Stimulated activated naive CD8-positive, alpha-beta T cell treated with anti-CD3 and anti-CD28 coated beads, Interleukin-15, Interleukin-2, amounts not matched to agents 100 U/mL and 50 U/mL, for 24 hours (primary cell): ENCODE measurements at regions not wholly inside any gene's neighbourhood (a gene's known extent, or its start where the extent isn't known, plus 50 kb on each side); places are given as distances from the start of the nearest gene placed in this dataset.

Experiments used
- ATAC-seq: fragments of 150-1000 bp; cut with Tn5 transposase; one replicate; pipeline ENCODE4 v1.10.0; 2021
- DNase-seq: peaks from one replicate; pipeline ENCODE4 v3.0.0; 2021

- DNase-seq (no peak), ATAC-seq (no peak)
Measured at GRCh38 chr19:28290963-28291657, 921.8 kb downstream of the UQCRFS1 start.

DNA sequence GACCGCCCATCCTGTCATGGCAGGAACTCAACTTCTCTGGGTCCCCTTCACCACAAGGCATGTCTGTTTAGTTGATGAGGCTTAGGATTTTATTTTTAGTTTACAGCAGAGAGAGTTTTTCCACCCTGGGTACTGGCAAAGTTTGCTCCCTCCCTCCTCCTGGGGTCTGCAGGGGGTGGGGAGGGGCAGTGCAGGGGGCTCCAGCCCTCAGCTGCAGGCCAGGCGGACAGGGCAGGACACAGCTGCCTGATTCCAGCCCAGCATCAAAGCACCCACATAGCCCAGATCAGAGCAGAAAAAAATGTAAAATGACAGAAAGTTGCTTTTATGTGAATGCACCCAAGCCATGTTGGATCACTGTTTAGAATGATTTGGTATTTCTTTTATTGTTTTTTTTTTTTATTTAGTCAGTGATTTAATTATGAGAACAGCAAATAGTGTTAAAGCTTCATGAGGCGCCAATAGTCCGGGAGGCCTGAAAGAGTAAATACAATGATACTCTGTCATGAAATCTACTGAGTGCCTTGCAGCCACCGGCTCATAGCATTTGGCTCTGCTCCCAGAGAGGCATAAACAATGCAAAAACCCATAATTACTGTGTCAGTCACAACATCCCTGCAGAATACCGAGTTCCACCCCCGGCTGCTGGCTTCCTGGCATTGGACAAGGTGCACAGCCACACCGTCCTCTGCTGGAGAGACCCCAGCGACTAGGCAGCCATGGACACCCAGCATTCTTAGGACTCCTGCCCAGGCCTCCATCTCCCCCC, 923.5 kb downstream of the UQCRFS1 start:
- DNase-seq: no peak
- ATAC-seq: no peak

GRCh38 chr19:28288572-28289264, 924.2 kb downstream of the UQCRFS1 start:
- no peak for ATAC-seq

GRCh38 chr19:28285917-28286316, 927.0 kb downstream of the UQCRFS1 start:
- DNase-seq (no peak), ATAC-seq (no peak)

More at GRCh38 chr19:28288572-28289264, 924.2 kb downstream of the UQCRFS1 start:
- DNase-seq: no peak

DNA sequence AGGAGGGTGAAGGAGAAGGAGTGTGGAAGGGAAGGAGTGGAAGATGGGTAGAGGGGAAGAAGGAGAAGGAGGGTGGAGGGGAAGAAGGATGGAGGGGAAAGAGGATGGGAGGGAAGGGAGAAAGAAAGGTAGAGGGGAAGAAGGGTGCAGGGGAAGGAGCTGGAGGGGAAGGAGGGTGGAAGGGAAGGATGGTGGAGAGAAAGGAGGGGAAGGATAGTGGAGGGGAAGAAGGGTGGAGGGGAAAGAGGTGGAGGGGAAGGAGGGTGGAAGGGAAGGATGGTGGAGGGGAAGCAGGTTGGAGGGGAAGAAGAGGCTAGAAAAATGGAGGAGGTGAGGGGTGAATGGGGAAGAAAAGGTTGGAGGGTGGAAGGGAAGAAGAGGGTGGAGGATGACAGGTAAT, 927.9 kb downstream of the UQCRFS1 start:
- ATAC-seq: no peak
- no peak for DNase-seq

DNA sequence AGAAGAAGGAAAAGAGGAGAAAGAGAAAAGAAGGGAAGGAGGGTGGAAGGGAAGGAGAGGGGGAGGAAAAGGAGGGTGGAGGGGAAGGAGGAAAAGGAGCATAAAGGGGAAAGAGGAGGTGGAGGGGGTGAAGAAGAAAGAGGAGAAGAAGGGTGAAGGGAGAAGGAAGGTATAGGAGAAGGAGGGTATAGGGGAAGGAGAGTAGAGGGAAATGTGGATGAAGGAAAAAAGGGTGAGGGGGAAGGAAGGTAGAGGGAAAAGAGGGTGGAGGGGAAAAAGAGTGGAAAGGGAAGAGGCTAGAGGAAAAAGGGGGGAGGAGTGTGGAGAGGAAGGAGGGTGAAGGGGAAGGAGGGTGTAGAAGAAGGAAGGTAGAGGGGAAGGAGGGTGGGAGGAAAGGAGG, 928.6 kb downstream of the UQCRFS1 start:
- DNase-seq (no peak), ATAC-seq (no peak)

GRCh38 chr19:28283592-28283991, 929.4 kb downstream of the UQCRFS1 start:
- ATAC-seq: no peak
- DNase-seq: no peak

DNA sequence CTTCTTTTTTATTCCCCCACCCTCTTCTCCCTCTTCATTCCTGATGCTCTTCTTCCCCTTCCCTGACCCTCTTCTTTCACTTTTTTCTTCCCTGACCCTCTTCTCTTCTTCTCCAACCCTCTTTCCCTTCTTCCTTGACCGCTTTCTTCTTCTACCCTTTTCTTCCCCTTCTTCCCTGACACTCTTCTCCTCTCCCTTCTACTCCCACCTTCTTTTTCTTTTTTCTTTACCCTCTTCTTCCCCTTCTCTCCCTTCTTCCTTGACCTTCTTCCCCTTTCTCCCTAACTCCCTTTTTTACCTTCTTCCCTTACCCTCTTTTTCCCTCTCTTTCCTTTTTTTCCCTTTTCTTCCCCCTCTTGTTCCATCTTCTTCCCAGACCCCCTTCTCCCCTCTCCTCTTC, 931.3 kb downstream of the UQCRFS1 start:
- DNase-seq (no peak), ATAC-seq (no peak)

GRCh38 chr19:28264556-28264955, 948.4 kb downstream of the UQCRFS1 start:
- ATAC-seq: no peak
- no peak for DNase-seq

- DNase-seq: no peak
Measured at GRCh38 chr19:28258829-28259228, 954.1 kb downstream of the UQCRFS1 start.

GRCh38 chr19:28257396-28257795, 955.6 kb downstream of the UQCRFS1 start:
- DNase-seq (no peak), ATAC-seq (no peak)

More at GRCh38 chr19:28258829-28259228, 954.1 kb downstream of the UQCRFS1 start:
- no peak for ATAC-seq

- ATAC-seq (no peak), DNase-seq (no peak)
Measured at GRCh38 chr19:28247243-28247642, 965.7 kb downstream of the UQCRFS1 start.

DNA sequence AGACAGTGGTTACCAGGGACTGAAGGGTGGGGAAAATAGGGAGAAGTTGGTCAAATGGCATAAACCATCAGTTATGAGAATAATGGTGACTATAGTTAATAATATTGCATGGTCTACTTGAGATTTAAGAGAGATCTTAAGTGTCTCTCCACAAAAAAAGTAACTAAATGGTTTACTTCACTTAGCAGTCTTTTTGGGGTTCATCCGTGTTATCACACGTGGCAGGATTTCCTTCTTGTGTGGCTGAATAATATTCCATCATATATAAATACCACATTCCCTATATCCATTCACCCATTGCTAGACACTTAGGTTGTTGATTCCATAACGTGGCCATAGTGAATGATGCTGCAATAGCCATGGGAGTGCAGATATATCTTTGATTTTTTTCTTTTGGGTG, 967.0 kb downstream of the UQCRFS1 start:
- ATAC-seq (no peak), DNase-seq (no peak)

DNA sequence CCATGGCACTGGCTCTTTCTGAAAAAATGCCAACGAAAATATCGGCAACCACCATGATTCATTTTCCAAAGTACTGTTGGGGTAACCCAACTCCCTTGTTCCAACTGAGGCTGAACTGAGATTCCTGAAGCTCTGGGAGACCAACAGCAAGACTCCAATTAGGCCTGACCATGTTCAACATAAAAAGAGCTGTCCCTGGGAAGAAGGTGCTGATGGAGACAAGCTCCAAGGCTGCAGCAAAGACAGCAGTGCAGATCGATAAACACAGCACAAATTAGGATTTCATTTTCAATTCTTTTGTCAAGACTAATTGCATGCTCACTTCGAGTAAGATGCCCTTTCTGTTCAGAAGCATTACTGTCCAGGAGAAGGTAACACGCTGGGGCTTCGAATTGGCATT, 968.0 kb downstream of the UQCRFS1 start:
- no peak for DNase-seq

DNA sequence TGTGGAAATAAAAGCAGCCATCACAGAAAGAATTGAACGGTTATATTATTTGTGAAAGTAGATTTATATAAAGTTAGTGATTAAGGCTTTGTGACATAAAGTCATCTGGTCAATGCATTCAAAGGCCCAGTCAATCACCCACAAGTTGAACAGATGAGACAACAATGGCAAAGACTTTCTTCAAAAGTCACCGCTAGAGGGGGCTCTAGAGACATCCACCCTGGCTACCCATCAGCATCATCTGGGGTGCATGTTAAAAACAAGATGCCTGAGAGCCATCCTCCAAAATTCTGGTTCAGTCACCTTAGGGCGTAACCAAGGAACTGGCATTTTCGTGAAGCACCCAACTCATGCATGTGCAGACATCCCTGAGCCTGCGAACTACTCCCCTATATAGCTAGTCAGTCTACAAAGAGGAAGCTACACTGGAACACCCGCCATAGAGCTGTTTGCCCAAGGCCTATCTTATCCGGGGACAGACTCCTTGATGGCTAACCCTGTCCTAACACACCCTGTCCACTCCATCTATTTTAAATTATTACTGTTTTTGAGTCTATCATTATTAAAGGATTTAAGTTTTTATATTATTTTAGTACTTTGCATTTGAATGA, 970.5 kb downstream of the UQCRFS1 start:
- no peak for ATAC-seq
- DNase-seq: peak; percentile 23

More for the DNA sequence above, 968.0 kb downstream of the UQCRFS1 start:
- no peak for ATAC-seq

GRCh38 chr19:28239270-28239669, 973.7 kb downstream of the UQCRFS1 start:
- DNase-seq (no peak), ATAC-seq (no peak)

DNA sequence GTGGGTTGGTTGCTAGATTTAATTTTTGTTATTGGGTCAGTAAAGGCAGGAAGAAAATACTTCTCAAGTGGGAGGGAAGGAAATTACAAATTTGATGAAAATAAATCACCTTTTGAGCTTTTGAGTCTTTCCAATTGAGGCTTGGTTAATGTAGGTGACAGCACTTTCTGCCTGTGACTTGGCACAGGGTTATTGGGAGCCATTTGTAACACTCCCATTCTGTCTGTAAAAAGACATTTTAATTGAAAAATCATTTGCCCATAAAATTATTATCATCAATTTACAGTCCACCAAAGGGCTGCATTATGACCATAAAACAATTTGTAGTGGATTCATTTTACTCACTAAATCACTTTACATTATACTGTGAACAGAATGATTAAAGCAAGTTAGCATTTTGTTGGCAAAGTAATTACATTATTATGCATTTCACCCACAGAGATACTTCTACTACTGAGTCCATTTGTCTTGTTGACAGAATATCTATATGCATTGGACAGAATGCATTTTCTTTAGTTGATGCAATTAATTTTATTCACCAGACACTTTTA, 974.6 kb downstream of the UQCRFS1 start:
- DNase-seq (no peak), ATAC-seq (no peak)

DNA sequence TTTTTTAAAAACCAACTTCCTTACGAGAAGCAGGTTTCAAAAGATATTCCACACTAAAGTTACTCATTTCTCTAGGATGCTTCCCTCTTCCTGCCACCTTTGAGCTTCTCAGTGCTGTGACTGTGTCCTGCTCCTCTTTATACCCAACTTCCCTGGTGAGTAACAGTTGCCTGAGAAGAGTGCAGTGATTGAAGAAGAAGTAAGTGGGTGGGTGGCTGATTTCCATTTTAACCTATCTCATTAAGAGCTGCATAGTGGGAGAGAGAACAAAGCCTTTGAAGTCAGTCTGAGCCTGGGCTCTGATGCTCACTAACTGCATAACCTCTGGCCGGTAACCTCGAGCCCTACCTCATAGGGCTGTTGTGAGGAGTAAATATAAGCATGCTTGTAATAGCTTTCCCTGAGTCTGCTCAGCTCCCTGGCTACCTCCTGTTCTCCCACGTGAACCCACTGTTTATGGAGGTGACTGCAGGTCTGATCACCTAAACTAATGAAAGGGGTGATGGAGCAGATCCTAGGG, 977.3 kb downstream of the UQCRFS1 start:
- ATAC-seq (no peak), DNase-seq (no peak)

DNA sequence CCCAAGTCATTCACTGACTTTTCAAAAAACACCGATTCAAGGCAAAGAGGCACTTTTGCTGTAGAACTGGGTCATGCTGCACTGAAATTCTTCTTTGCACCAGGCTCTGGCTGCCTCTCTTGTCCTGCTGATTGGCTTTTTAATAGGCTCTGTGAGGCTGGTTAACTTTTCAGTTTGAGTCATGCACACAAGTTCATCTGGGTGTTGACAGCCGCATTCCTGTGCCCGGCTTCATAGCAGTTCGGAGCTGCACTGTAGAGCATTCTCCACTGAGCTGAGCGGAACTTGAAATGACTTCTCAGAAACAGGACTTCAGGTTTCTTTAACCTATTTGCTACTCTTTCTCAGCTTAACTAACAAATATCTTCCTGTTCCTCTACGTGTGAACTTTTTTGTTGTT, 978.3 kb downstream of the UQCRFS1 start:
- no peak for DNase-seq

DNA sequence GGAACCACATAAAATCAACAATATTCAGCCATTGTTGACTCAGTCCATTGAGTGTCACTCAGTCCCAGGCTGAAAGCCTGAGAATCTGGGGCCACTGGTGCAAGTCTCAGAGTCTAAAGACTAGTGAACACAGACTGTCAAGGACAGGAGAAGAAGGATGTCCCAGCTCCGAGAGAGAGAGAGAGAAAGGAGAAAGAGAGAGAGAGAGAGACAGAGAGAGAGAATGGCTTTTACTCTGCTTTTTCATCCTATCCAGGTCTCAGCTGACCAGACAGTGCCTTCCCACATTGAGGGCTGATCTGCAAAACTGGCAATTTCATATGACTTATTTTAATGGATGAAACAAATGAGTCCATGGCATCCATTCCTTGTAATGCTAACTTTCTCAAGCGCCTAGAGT, 984.1 kb downstream of the UQCRFS1 start:
- no peak for DNase-seq

More for the DNA sequence above, 978.3 kb downstream of the UQCRFS1 start:
- ATAC-seq: no peak

GRCh38 chr19:28224441-28224840, 988.5 kb downstream of the UQCRFS1 start:
- ATAC-seq: no peak
- DNase-seq: no peak

More for the DNA sequence above, 984.1 kb downstream of the UQCRFS1 start:
- no peak for ATAC-seq

GRCh38 chr19:28221736-28222135, 991.2 kb downstream of the UQCRFS1 start:
- no peak for ATAC-seq

More at GRCh38 chr19:28221736-28222135, 991.2 kb downstream of the UQCRFS1 start:
- DNase-seq: no peak
